ENCODE measurements at regions not wholly inside any gene's neighbourhood (a gene's known extent, or its start where the extent isn't known, plus 50 kb on each side); places are given as distances from the start of the nearest gene placed in this dataset.

DNA sequence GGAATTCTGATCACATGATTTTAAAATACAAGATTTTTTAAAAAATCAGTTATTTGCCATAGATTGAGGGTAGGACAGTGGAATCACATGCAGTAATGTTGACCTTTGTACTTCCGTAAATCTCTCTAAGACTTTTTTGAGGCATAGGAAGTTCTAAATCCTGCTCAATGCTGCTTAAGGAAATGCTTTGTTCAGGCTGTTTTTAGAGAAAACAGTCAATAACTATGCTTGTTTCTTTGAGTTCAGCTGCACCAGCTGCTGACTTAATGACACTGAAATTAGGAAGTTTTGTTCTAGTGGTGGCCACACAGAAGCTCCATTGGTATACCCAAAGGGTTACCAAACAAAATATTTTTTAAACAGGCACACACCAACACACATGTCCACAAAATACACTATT lies 60.9 kb downstream of the KLF12 start:
- TF ChIP-seq, protein P1, sequence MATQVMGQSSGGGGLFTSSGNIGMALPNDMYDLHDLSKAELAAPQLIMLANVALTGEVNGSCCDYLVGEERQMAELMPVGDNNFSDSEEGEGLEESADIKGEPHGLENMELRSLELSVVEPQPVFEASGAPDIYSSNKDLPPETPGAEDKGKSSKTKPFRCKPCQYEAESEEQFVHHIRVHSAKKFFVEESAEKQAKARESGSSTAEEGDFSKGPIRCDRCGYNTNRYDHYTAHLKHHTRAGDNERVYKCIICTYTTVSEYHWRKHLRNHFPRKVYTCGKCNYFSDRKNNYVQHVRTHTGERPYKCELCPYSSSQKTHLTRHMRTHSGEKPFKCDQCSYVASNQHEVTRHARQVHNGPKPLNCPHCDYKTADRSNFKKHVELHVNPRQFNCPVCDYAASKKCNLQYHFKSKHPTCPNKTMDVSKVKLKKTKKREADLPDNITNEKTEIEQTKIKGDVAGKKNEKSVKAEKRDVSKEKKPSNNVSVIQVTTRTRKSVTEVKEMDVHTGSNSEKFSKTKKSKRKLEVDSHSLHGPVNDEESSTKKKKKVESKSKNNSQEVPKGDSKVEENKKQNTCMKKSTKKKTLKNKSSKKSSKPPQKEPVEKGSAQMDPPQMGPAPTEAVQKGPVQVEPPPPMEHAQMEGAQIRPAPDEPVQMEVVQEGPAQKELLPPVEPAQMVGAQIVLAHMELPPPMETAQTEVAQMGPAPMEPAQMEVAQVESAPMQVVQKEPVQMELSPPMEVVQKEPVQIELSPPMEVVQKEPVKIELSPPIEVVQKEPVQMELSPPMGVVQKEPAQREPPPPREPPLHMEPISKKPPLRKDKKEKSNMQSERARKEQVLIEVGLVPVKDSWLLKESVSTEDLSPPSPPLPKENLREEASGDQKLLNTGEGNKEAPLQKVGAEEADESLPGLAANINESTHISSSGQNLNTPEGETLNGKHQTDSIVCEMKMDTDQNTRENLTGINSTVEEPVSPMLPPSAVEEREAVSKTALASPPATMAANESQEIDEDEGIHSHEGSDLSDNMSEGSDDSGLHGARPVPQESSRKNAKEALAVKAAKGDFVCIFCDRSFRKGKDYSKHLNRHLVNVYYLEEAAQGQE (IDR thresholded peaks at IDR 0.05; ENCODE audit: insufficient read depth in 1 of 2, low read depth in 2 of 2, low read length in 1 of 2), result no peak
- TF ChIP-seq POLR2AphosphoS5 (IDR thresholded peaks at IDR 0.05; ENCODE audit: low read depth, low read length) (no peak), TCF7L2 (IDR thresholded peaks at IDR 0.05; ENCODE audit: low read depth, low read length) (no peak)
- DNase-seq (ENCODE audit: low read depth, low spot score) (no peak), ATAC-seq (no peak)
- ChIA-PET CTCF (no interaction called here), POLR2A (no interaction called here)
- in situ Hi-C loops (cut with HindIII; ENCODE audit: low pct_unique_long_range_greater_than_20kb, low sequenced_read_pairs) (no loop called here), intact Hi-C loops (cut with micrococcal nuclease; ENCODE audit: unreplicated experiment) (no loop called here)
- Histone ChIP-seq H3K27ac (ENCODE audit: low read length) (no peak overlapping the region), H3K9me3 (ENCODE audit: control insufficient read depth, insufficient read depth, low read depth, low read length) (no peaks in the 10 kb centered on the region), H3K27me3 (ENCODE audit: control insufficient read depth, insufficient read depth, low read length) (no peaks in the 10 kb centered on the region), H3K4me1 (ENCODE audit: control insufficient read depth, insufficient read depth, low read length) (peaks cover 3% of the 10 kb centered on the region; the same call in 1 of the 2 replicates), H3K4me3 (ENCODE audit: low read depth in 2 of 2, low read length in 2 of 2) (no peak overlapping the region), H3K36me3 (ENCODE audit: control insufficient read depth, insufficient read depth, low read length) (no peaks in the 10 kb centered on the region)
- no TSS peak for BruUV-seq (replicated peaks)

DNA sequence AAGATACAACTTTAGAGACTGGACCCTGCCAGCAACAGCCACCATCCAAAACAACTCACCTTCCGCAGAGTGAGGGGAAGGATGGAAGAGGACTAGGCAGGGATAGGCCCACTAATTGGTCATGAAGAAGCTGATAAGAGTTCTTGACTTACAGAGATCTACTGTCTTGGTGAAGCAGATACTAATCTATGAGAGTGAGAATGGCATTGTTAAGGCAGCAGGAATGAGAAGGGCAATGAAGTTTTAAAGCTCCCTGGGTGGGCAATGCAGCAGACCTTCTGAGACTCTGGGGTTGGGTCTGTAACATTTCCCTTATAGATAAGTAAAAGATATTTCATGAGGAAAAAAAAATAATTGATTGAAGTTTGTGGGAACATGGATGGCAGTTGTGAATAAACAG lies 63.7 kb downstream of the KLF12 start:
- Histone ChIP-seq H3K4me1 (ENCODE audit: control insufficient read depth, insufficient read depth, low read length) (peaks cover 3% of the 10 kb centered on the region; the same call in 1 of the 2 replicates), H3K27ac (ENCODE audit: low read length) (no peak overlapping the region), H3K9me3 (ENCODE audit: control insufficient read depth, insufficient read depth, low read depth, low read length) (no peaks in the 10 kb centered on the region), H3K4me3 (ENCODE audit: low read depth in 2 of 2, low read length in 2 of 2) (no peak overlapping the region), H3K27me3 (ENCODE audit: control insufficient read depth, insufficient read depth, low read length) (no peaks in the 10 kb centered on the region), H3K36me3 (ENCODE audit: control insufficient read depth, insufficient read depth, low read length) (no peaks in the 10 kb centered on the region)
- intact Hi-C loops (cut with micrococcal nuclease; ENCODE audit: unreplicated experiment), result no loop called here
- ChIA-PET CTCF (no interaction called here), POLR2A (no interaction called here)
- no peak for DNase-seq (ENCODE audit: low read depth, low spot score)
- TF ChIP-seq, protein P2, sequence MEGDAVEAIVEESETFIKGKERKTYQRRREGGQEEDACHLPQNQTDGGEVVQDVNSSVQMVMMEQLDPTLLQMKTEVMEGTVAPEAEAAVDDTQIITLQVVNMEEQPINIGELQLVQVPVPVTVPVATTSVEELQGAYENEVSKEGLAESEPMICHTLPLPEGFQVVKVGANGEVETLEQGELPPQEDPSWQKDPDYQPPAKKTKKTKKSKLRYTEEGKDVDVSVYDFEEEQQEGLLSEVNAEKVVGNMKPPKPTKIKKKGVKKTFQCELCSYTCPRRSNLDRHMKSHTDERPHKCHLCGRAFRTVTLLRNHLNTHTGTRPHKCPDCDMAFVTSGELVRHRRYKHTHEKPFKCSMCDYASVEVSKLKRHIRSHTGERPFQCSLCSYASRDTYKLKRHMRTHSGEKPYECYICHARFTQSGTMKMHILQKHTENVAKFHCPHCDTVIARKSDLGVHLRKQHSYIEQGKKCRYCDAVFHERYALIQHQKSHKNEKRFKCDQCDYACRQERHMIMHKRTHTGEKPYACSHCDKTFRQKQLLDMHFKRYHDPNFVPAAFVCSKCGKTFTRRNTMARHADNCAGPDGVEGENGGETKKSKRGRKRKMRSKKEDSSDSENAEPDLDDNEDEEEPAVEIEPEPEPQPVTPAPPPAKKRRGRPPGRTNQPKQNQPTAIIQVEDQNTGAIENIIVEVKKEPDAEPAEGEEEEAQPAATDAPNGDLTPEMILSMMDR (IDR thresholded peaks at IDR 0.05), result no peak
- TF ChIP-seq, protein P1 (IDR thresholded peaks at IDR 0.05; ENCODE audit: insufficient read depth in 1 of 2, low read depth in 2 of 2, low read length in 1 of 2), result no peak
- TF ChIP-seq SIN3A (IDR thresholded peaks at IDR 0.05; ENCODE audit: borderline replicate concordance, insufficient read depth, low read depth, low read length), result no peak
- no peak for TF ChIP-seq POLR2AphosphoS5 (IDR thresholded peaks at IDR 0.05; ENCODE audit: low read depth, low read length)
- TF ChIP-seq TCF7L2 (IDR thresholded peaks at IDR 0.05; ENCODE audit: low read depth, low read length), result no peak
- no peak for ATAC-seq
- BruUV-seq (replicated peaks), result no TSS peak
- in situ Hi-C loops (cut with HindIII; ENCODE audit: low pct_unique_long_range_greater_than_20kb, low sequenced_read_pairs), result no loop called here
